Stomach (tissue), 8 donors: ENCODE measurements at regions not wholly inside any gene's neighbourhood (a gene's known extent, or its start where the extent isn't known, plus 50 kb on each side); places are given as distances from the start of the nearest gene placed in this dataset.

Source experiments
- DNase-seq, 2 donors: peaks; one replicate each; pipeline versions ENCODE4 v3.0.0 to v3.0.0-alpha.2; 2013 to 2019
- H3K27ac ChIP-seq, 5 donors: fragments of 200-600 bp in 4 of 5; sonication (generic) in 4 of 5; one replicate each; pipeline ENCODE4 v1.5.1; 2013 to 2019; ENCODE audit warnings: mild to moderate bottlenecking in 1 of 5, moderate library complexity in 1 of 5
- H3K27me3 ChIP-seq, 3 donors: fragments of 200-600 bp; sonication (generic); one replicate each; pipeline ENCODE4 v1.5.1; 2017 to 2019; ENCODE audit warnings: mixed run types in 1 of 3
- H3K36me3 ChIP-seq, 4 donors: fragments of 200-600 bp; sonication (generic); 1 replicate in 3 of 4; 2 replicates in 1 of 4; pipeline ENCODE4 v1.5.1; 2016 to 2019
- H3K4me1 ChIP-seq, 4 donors: fragments of 200-600 bp; sonication (generic); one replicate each; pipeline ENCODE4 v1.5.1; 2016 to 2019
- H3K4me3 ChIP-seq, 4 donors: fragments of 200-600 bp; sonication (generic) in 3 of 4; one replicate each; pipeline ENCODE4 v1.5.1; 2016 to 2019; ENCODE audit warnings: mild to moderate bottlenecking in 1 of 4
- H3K9me3 ChIP-seq, 4 donors: fragments of 200-600 bp; sonication (generic); one replicate each; pipeline ENCODE4 v1.5.1; 2016 to 2019
- CTCF ChIP-seq, 7 experiments: fragments of 450-650 bp in 4 of 7; fragments of 200-600 bp in 3 of 7; sonication (generic) in 3 of 7; IDR thresholded peaks; one replicate each; pipeline ENCODE4 v1.5.1; 2016 to 2019; ENCODE audit warnings: antibody characterized with exemption in 7 of 7, control low read depth in 2 of 7, mild to moderate bottlenecking in 1 of 7
- EP300 ChIP-seq: sonication (generic); formaldehyde crosslinking; IDR thresholded peaks from one replicate; pipeline ENCODE4 v1.6.1; 2017; ENCODE audit warnings: antibody characterized with exemption
- POLR2A ChIP-seq, 4 donors: fragments of 450-650 bp; IDR thresholded peaks; one replicate each; pipeline ENCODE4 v1.6.1; 2016; ENCODE audit warnings: antibody characterized with exemption in 4 of 4, control low read depth in 2 of 4, mild to moderate bottlenecking in 1 of 4, moderate library complexity in 1 of 4
- POLR2AphosphoS5 ChIP-seq, 3 donors: sonication (generic); formaldehyde crosslinking; IDR thresholded peaks; one replicate each; pipeline ENCODE4 v1.6.1; 2016; ENCODE audit warnings: antibody characterized with exemption in 3 of 3
- WGBS, 5 donors: extraction: QIAGEN DNeasy Blood & Tissue Kit in 3 of 5; methylation state at CpG; one replicate each; pipeline versions ENCODE4 v1.1.5 to v1.1.7; 2013 to 2018; 5-methylcytosine and 5-hydroxymethylcytosine counted together
- intact Hi-C: fragments of 100-400 bp; cut with DNase I; formaldehyde crosslinking; loops from one replicate; pipeline ENCODE4 v1.15.1; 2023; ENCODE audit warnings: low total_unique reads
- donor health status: healthy with polysubstance abuse.
- donor health status: Bipolar disorder and iron deficiency.
- donor health status: healthy.

GRCh38 chr2:76679025-76679396 is 843.2 kb downstream of the LRRTM4 start:
- 39 to 71% (median 43%) methylated on average over 1 of the region's 1 CpG for WGBS, 5 donors
- no peak overlapping the region for H3K27ac ChIP-seq
- H3K9me3 ChIP-seq: no peaks in the 10 kb centered on the region

GRCh38 chr2:76678383-76679024 is 843.7 kb downstream of the LRRTM4 start:
- WGBS, 5 donors: 44 to 63% (median 54%) methylated on average over 3 of the region's 3 CpGs
- Histone ChIP-seq H3K27me3 (no peaks in the 10 kb centered on the region), H3K27ac (no peak overlapping the region), H3K4me3 (no peak overlapping the region), H3K4me1 (no peaks in the 10 kb centered on the region), H3K36me3 (no peaks in the 10 kb centered on the region), H3K9me3 (no peaks in the 10 kb centered on the region)
- DNase-seq: no peak
- intact Hi-C loops: no loop called here
- TF ChIP-seq CTCF (IDR thresholded peaks at IDR 0.05) (no peak), POLR2AphosphoS5 (IDR thresholded peaks at IDR 0.05) (no peak), EP300 (no peak), POLR2A (IDR thresholded peaks at IDR 0.05) (no peak)

More at GRCh38 chr2:76679025-76679396, 843.2 kb downstream of the LRRTM4 start:
- no peaks in the 10 kb centered on the region for H3K4me1 ChIP-seq
- no peak for DNase-seq
- no peak for TF ChIP-seq POLR2A (IDR thresholded peaks at IDR 0.05)
- no peak for TF ChIP-seq EP300
- no peak for TF ChIP-seq CTCF (IDR thresholded peaks at IDR 0.05)
- TF ChIP-seq POLR2AphosphoS5 (IDR thresholded peaks at IDR 0.05): no peak
- intact Hi-C loops: no loop called here
- H3K4me3 ChIP-seq: no peak overlapping the region
- H3K36me3 ChIP-seq: no peaks in the 10 kb centered on the region
- H3K27me3 ChIP-seq: no peaks in the 10 kb centered on the region

DNA sequence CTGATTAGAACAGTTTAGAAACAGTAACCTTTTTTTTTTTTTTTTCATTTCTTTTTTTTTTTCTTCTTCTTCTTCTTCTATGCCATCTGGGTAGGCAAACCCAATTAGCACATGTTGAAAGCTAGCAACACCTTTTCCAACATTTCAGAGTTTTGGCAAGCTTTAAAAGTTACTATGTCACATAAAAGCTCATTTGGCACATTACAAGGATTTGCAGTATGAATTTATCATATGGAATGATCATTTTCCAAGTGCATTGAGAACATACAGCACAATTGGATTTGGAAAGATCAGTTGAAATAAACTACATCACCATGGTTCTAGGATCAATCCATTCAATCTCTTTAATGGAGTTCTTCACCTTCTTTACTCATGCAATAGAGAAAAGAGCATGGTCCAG is 847.0 kb downstream of the LRRTM4 start:
- H3K27me3 ChIP-seq: no peaks in the 10 kb centered on the region
- no peaks in the 10 kb centered on the region for H3K9me3 ChIP-seq
- peaks cover 0 to 3% (median 0%) of the 10 kb centered on the region in 4 donors for H3K4me1 ChIP-seq
- no peak for DNase-seq
- no peak overlapping the region for H3K4me3 ChIP-seq
- H3K27ac ChIP-seq: no peak overlapping the region
- intact Hi-C loops: no loop called here
- no peaks in the 10 kb centered on the region for H3K36me3 ChIP-seq
- TF ChIP-seq CTCF (IDR thresholded peaks at IDR 0.05) (no peak), POLR2AphosphoS5 (IDR thresholded peaks at IDR 0.05) (no peak), POLR2A (IDR thresholded peaks at IDR 0.05) (no peak), EP300 (no peak)

GRCh38 chr2:76672798-76673197 is 849.4 kb downstream of the LRRTM4 start:
- H3K9me3 ChIP-seq: no peaks in the 10 kb centered on the region
- 36 to 57% (median 53%) methylated on average over 2 of the region's 2 CpGs for WGBS, 5 donors
- H3K4me1 ChIP-seq: peaks cover 0 to 3% (median 0%) of the 10 kb centered on the region in 4 donors
- no peak for DNase-seq
- H3K27me3 ChIP-seq: no peaks in the 10 kb centered on the region
- no peaks in the 10 kb centered on the region for H3K36me3 ChIP-seq
- H3K27ac ChIP-seq: no peak overlapping the region
- no peak overlapping the region for H3K4me3 ChIP-seq
- intact Hi-C loops: no loop called here
- TF ChIP-seq POLR2A (IDR thresholded peaks at IDR 0.05) (no peak), EP300 (no peak), POLR2AphosphoS5 (IDR thresholded peaks at IDR 0.05) (no peak), CTCF (IDR thresholded peaks at IDR 0.05) (no peak)
